ENCODE measurements at regions not wholly inside any gene's neighbourhood (a gene's known extent, or its start where the extent isn't known, plus 50 kb on each side); places are given as distances from the start of the nearest gene placed in this dataset.

DNA sequence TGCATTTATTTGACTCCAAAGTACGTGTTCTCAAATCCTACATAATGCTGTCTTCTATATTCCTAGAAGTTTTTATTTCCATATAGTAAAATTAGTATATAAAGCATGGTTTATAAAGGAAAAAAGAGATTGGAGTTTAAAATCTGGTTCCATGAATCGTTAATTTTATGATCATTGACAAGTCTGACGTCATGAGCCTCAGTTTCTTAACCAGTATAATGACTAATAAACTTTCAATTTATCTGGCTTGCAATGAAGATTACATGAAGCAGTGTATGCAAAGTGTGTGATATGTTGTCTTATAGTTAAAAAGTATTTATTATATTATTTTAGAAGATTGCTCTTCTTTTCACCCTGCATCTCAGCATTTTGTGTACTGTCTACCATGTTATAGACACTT is 421.4 kb upstream of the LRRC7 start:
- DNase-seq (ENCODE audit: low spot score), result no peak
- ChIA-PET CTCF (no interaction called here), POLR2A (ENCODE audit: low non-redundant PET) (no interaction called here)
- TF ChIP-seq, protein P1, sequence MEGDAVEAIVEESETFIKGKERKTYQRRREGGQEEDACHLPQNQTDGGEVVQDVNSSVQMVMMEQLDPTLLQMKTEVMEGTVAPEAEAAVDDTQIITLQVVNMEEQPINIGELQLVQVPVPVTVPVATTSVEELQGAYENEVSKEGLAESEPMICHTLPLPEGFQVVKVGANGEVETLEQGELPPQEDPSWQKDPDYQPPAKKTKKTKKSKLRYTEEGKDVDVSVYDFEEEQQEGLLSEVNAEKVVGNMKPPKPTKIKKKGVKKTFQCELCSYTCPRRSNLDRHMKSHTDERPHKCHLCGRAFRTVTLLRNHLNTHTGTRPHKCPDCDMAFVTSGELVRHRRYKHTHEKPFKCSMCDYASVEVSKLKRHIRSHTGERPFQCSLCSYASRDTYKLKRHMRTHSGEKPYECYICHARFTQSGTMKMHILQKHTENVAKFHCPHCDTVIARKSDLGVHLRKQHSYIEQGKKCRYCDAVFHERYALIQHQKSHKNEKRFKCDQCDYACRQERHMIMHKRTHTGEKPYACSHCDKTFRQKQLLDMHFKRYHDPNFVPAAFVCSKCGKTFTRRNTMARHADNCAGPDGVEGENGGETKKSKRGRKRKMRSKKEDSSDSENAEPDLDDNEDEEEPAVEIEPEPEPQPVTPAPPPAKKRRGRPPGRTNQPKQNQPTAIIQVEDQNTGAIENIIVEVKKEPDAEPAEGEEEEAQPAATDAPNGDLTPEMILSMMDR (conservative IDR thresholded peaks at IDR 0.05; ENCODE audit: low read depth), result no peak
- no peak overlapping the region for H3K27ac ChIP-seq

DNA sequence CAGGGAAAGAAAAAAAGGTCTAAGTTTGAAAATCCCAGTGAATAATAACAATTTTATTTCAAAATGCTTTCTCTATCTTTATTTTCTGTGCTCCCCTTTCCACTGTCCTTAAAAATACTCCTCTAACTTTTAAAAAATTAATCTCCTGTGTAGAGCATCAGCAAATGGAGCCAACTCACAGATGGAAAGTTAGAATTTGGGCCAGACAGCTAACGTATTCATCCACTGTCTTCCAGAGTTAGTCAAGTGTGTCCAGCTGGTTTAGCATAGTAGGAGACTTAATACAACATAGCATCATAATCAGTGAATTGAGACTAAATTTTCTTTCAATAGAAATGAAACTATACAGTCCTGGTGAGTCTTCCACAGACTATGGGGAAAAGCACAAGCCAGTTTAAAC is 419.0 kb upstream of the LRRC7 start:
- TF ChIP-seq, protein P1 (conservative IDR thresholded peaks at IDR 0.05; ENCODE audit: low read depth), result no peak
- no peak for DNase-seq (ENCODE audit: low spot score)
- ChIA-PET CTCF (interaction anchor here (0.6 to 0.7 kb wide), 2 partner anchors 88 to 274 kb away, joined by 3 read pairs; no protein-coding TSS in a partner anchor), POLR2A (ENCODE audit: low non-redundant PET) (no interaction called here)
- H3K27ac ChIP-seq, result no peak overlapping the region

- ChIA-PET CTCF (no interaction called here), POLR2A (ENCODE audit: low non-redundant PET) (no interaction called here)
- H3K27ac ChIP-seq, result no peak overlapping the region
- TF ChIP-seq, protein P1 (conservative IDR thresholded peaks at IDR 0.05; ENCODE audit: low read depth), result no peak
- no peak for DNase-seq (ENCODE audit: low spot score)
These were observed 410.5 kb upstream of the LRRC7 start for GRCh38 chr1:69157046-69157756.

GRCh38 chr1:69163241-69163640 is 404.5 kb upstream of the LRRC7 start:
- DNase-seq (ENCODE audit: low spot score), result no peak
- CTCF ChIA-PET, result no interaction called here
- H3K27ac ChIP-seq, result no peak overlapping the region
- TF ChIP-seq, protein P1 (conservative IDR thresholded peaks at IDR 0.05; ENCODE audit: low read depth), result no peak
- POLR2A ChIA-PET (ENCODE audit: low non-redundant PET), result no interaction called here

DNA sequence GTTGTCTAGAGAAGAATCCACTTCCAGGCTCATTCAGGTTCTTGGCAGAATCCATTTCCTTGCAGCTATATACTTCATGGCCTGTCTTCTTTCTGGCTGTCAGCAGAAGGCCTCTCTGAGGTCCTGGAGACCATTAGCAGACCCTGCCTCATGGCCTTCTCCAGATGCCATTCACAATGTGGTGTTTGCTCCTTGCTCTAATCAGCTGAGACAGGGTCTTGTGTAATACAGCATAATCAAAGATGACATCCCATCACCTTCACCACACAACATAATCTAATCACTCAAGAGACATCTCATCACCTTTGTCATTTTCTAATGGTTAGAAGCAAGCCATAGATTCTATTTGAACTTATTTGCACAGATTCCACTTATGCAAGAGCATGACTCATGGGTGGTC is 403.9 kb upstream of the LRRC7 start:
- no peak for DNase-seq (ENCODE audit: low spot score)
- no peak overlapping the region for H3K27ac ChIP-seq
- ChIA-PET CTCF (no interaction called here), POLR2A (ENCODE audit: low non-redundant PET) (no interaction called here)
- TF ChIP-seq, protein P1 (conservative IDR thresholded peaks at IDR 0.05; ENCODE audit: low read depth), result no peak

- POLR2A ChIA-PET (ENCODE audit: low non-redundant PET), result no interaction called here
- no peak for DNase-seq (ENCODE audit: low spot score)
- no peak overlapping the region for H3K27ac ChIP-seq
- TF ChIP-seq, protein P1 (conservative IDR thresholded peaks at IDR 0.05; ENCODE audit: low read depth), result no peak
- CTCF ChIA-PET, result interaction anchor here (0.6 kb wide), 1 partner anchor 306 kb away, joined by 8 read pairs; no protein-coding TSS in a partner anchor
These were observed 399.8 kb upstream of the LRRC7 start for GRCh38 chr1:69167876-69168275.

Measured in RWPE1 (cell line).